ENCODE measurements at regions not wholly inside any gene's neighbourhood (a gene's known extent, or its start where the extent isn't known, plus 50 kb on each side); places are given as distances from the start of the nearest gene placed in this dataset.

- no peak overlapping the region for H3K4me3 ChIP-seq (ENCODE audit: low read length)
- TF ChIP-seq CTCF (conservative IDR thresholded peaks at IDR 0.05; ENCODE audit: low read depth, low read length) = no peak
- no peak for DNase-seq (ENCODE audit: low read depth)
Measured at GRCh38 chr2:12417786-12418185, 298.9 kb upstream of the TRIB2 start.

GRCh38 chr2:12419803-12420202 is 296.9 kb upstream of the TRIB2 start:
- H3K4me3 ChIP-seq (ENCODE audit: low read length) = no peak overlapping the region
- no peak for DNase-seq (ENCODE audit: low read depth)
- no peak for TF ChIP-seq CTCF (conservative IDR thresholded peaks at IDR 0.05; ENCODE audit: low read depth, low read length)

GRCh38 chr2:12421046-12421445 is 295.7 kb upstream of the TRIB2 start:
- DNase-seq (ENCODE audit: low read depth) = no peak
- no peak for TF ChIP-seq CTCF (conservative IDR thresholded peaks at IDR 0.05; ENCODE audit: low read depth, low read length)
- H3K4me3 ChIP-seq (ENCODE audit: low read length) = no peak overlapping the region

- no peak overlapping the region for H3K4me3 ChIP-seq (ENCODE audit: low read length)
- no peak for DNase-seq (ENCODE audit: low read depth)
- no peak for TF ChIP-seq CTCF (conservative IDR thresholded peaks at IDR 0.05; ENCODE audit: low read depth, low read length)
Measured at GRCh38 chr2:12424219-12424618, 292.5 kb upstream of the TRIB2 start.

GRCh38 chr2:12424809-12425208 is 291.9 kb upstream of the TRIB2 start:
- H3K4me3 ChIP-seq (ENCODE audit: low read length) = no peak overlapping the region
- no peak for TF ChIP-seq CTCF (conservative IDR thresholded peaks at IDR 0.05; ENCODE audit: low read depth, low read length)
- no peak for DNase-seq (ENCODE audit: low read depth)

GRCh38 chr2:12428324-12428723 is 288.4 kb upstream of the TRIB2 start:
- no peak for DNase-seq (ENCODE audit: low read depth)
- no peak for TF ChIP-seq CTCF (conservative IDR thresholded peaks at IDR 0.05; ENCODE audit: low read depth, low read length)
- H3K4me3 ChIP-seq (ENCODE audit: low read length) = no peak overlapping the region

- no peak for TF ChIP-seq CTCF (conservative IDR thresholded peaks at IDR 0.05; ENCODE audit: low read depth, low read length)
- DNase-seq (ENCODE audit: low read depth) = no peak
- H3K4me3 ChIP-seq (ENCODE audit: low read length) = no peak overlapping the region
Measured at GRCh38 chr2:12428786-12429185, 287.9 kb upstream of the TRIB2 start.
